Mesenchymal stem cell (in vitro differentiated cells and primary cell): ENCODE measurements at regions not wholly inside any gene's neighbourhood (a gene's known extent, or its start where the extent isn't known, plus 50 kb on each side); places are given as distances from the start of the nearest gene placed in this dataset.
"Not testable (repeated sequence)": the region's sequence is repeated elsewhere in the genome, so short reads cannot be mapped to it uniquely, and the experiment has no call there.

Experiments used
- DNase-seq: peaks from one replicate; pipeline ENCODE4 v3.0.0-alpha.2; 2013
- H2AFZ ChIP-seq: one replicate; pipeline ENCODE4 v1.6.1; 2013; ENCODE audit warnings: low read depth, mild to moderate bottlenecking, control low read depth, inconsistent platforms, low read length, moderate library complexity
- H2AK5ac ChIP-seq: 2 replicates; pipeline ENCODE4 v1.6.1; 2013; ENCODE audit warnings: low read length, moderate library complexity, mild to moderate bottlenecking, inconsistent platforms; ENCODE audit not compliant: severe bottlenecking
- H2BK120ac ChIP-seq: one replicate; pipeline ENCODE4 v1.6.1; 2013; ENCODE audit warnings: low read depth, mild to moderate bottlenecking, inconsistent platforms, low read length, moderate library complexity
- H2BK12ac ChIP-seq, 2 experiments: one replicate each; pipeline ENCODE4 v1.6.1; 2013; ENCODE audit warnings: inconsistent platforms in 2 of 2, low read length in 2 of 2, mild to moderate bottlenecking in 2 of 2, moderate library complexity in 2 of 2, control low read depth in 1 of 2
- H2BK15ac ChIP-seq: one replicate; pipeline ENCODE4 v1.6.1; 2013; ENCODE audit warnings: mild to moderate bottlenecking, low read depth, inconsistent platforms; ENCODE audit not compliant: poor library complexity, severe bottlenecking
- H2BK5ac ChIP-seq: 2 replicates; pipeline ENCODE4 v1.6.1; 2013; ENCODE audit warnings: low read depth, mild to moderate bottlenecking, low read length, control low read depth, inconsistent platforms; ENCODE audit not compliant: poor library complexity, severe bottlenecking
- H3K14ac ChIP-seq, 2 experiments: one replicate each; pipeline ENCODE4 v1.6.1; 2013; ENCODE audit warnings: inconsistent platforms in 2 of 2, low read length in 2 of 2, control low read depth in 1 of 2, mild to moderate bottlenecking in 1 of 2, moderate library complexity in 1 of 2
- H3K18ac ChIP-seq, 2 experiments: one replicate each; pipeline ENCODE4 v1.6.1; 2013; ENCODE audit warnings: inconsistent platforms in 2 of 2, low read length in 2 of 2, control low read depth in 1 of 2, low read depth in 1 of 2, mild to moderate bottlenecking in 1 of 2
- H3K23ac ChIP-seq, 2 experiments: one replicate each; pipeline ENCODE4 v1.6.1; 2013; ENCODE audit warnings: inconsistent platforms in 2 of 2, low read length in 2 of 2, mild to moderate bottlenecking in 2 of 2, moderate library complexity in 2 of 2, control low read depth in 1 of 2
- H3K27ac ChIP-seq: 2 replicates; pipeline ENCODE4 v1.5.1; 2013; ENCODE audit warnings: mild to moderate bottlenecking, moderate library complexity, low read length, control low read depth, inconsistent platforms; ENCODE audit not compliant: poor library complexity, severe bottlenecking
- H3K27me3 ChIP-seq, 2 experiments: 2 replicates each; pipeline versions ENCODE4 v1.6.1 to v1.7.0; 2013; ENCODE audit warnings: low read length in 2 of 2, mild to moderate bottlenecking in 2 of 2, moderate library complexity in 2 of 2, control low read depth in 1 of 2, inconsistent platforms in 1 of 2; ENCODE audit not compliant: control insufficient read depth in 1 of 2, insufficient read depth in 1 of 2
- H3K36me3 ChIP-seq, 2 experiments: 2 replicates each; pipeline versions ENCODE4 v1.6.1 to v1.7.0; 2013; ENCODE audit warnings: low read length in 2 of 2, control low read depth in 1 of 2, inconsistent platforms in 1 of 2, low read depth in 1 of 2, mild to moderate bottlenecking in 1 of 2; ENCODE audit not compliant: insufficient read depth in 2 of 2, control insufficient read depth in 1 of 2
- H3K4ac ChIP-seq, 2 experiments: one replicate each; pipeline ENCODE4 v1.6.1; 2013; ENCODE audit warnings: inconsistent platforms in 2 of 2, low read length in 2 of 2, mild to moderate bottlenecking in 2 of 2, moderate library complexity in 2 of 2, control low read depth in 1 of 2, low read depth in 1 of 2
- H3K4me1 ChIP-seq: 2 replicates; pipeline ENCODE4 v1.6.1; 2013; ENCODE audit warnings: low read depth, low read length, control low read depth; ENCODE audit not compliant: control insufficient read depth, insufficient read depth
- H3K4me2 ChIP-seq: 2 replicates; pipeline ENCODE4 v1.6.1; 2013; ENCODE audit warnings: low read length, mild to moderate bottlenecking, inconsistent platforms; ENCODE audit not compliant: poor library complexity, severe bottlenecking
- H3K4me3 ChIP-seq, 2 experiments: 2 replicates each; pipeline versions ENCODE4 v1.5.1 to v1.7.0; 2013; ENCODE audit warnings: low read length in 2 of 2, mild to moderate bottlenecking in 2 of 2, control low read depth in 1 of 2, low read depth in 1 of 2; ENCODE audit not compliant: insufficient read depth in 1 of 2
- H3K79me1 ChIP-seq: replicated peaks from 2 replicates; pipeline ENCODE4 v1.6.1; 2013; ENCODE audit warnings: mild to moderate bottlenecking, control low read depth, low read length, inconsistent platforms; ENCODE audit not compliant: poor library complexity, severe bottlenecking
- H3K9ac ChIP-seq: 2 replicates; pipeline ENCODE4 v1.7.0; 2013; ENCODE audit warnings: mild to moderate bottlenecking, low read length, moderate library complexity
- H3K9me3 ChIP-seq: 2 replicates; pipeline ENCODE4 v1.7.0; 2013; ENCODE audit warnings: mild to moderate bottlenecking, low read length; ENCODE audit not compliant: control insufficient read depth
- H4K8ac ChIP-seq: one replicate; pipeline ENCODE4 v1.6.1; 2013; ENCODE audit warnings: inconsistent platforms, mild to moderate bottlenecking, low read length, moderate library complexity
- H4K91ac ChIP-seq: one replicate; pipeline ENCODE4 v1.6.1; 2013; ENCODE audit warnings: mild to moderate bottlenecking, low read length, inconsistent platforms
- WGBS: methylation state at CpG from one replicate; pipeline ENCODE4 v1.1.7; 2013; ENCODE audit warnings: mixed read lengths; 5-methylcytosine and 5-hydroxymethylcytosine counted together

DNA sequence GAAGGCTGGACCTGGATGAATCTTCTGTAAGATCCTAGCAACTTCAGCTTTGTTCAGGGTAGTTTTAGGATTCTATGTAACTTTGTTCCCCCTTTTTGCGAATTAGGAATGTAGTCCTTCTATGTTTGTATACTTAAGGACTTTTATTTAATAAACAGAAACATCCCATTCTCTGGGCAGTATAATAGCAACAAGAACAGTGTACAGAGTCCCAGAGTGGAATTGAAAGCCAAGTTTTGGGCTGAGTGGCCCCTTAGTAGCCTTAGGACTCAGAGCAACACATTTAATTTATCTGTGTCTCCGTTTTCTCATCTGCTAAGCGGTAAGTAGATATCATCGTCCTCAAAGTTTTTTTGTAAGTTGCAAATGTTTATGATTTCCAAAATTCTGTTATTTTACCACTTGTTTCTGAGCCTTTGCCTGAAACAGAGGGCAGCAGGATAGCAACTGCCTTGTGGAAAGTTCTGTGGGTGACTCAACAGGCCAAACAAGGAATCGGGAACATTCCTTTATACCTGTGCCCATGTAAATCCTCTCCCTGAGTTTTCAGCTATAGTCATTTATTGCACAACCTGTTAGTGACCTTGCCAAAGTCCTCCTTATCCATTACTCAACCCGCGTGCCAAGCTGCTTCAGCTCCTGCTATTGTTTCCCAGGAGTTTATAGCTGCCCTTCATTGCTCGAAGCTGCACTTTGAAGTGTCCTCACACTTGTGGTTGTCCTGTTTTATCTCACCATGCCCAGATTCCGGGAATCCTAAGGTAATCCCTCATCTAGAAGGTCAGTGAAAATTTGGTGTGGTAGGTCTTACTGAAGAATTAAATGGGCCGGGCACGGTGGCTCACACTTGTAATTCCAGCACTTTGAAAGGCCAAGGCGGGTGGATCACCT is 199.1 kb upstream of the AHR start:
- Histone ChIP-seq H3K14ac (no peak overlapping the region), H3K23ac (no peak overlapping the region), H3K27me3 (no peaks in the 10 kb centered on the region), H3K18ac (peak overlapping the region in 1 of 2 experiments; percentile 24), H4K91ac (no peak overlapping the region), H2BK5ac (no peak overlapping the region), H3K9me3 (no peaks in the 10 kb centered on the region), H2BK120ac (no peak overlapping the region), H3K4ac (no peak overlapping the region), H3K79me1 (no peaks in the 10 kb centered on the region), H3K4me2 (no peak overlapping the region), H3K27ac (no peak overlapping the region), H3K4me3 (no peak overlapping the region), H2AFZ (no peak overlapping the region), H3K4me1 (no peaks in the 10 kb centered on the region), H3K9ac (no peak overlapping the region), H2BK12ac (no peak overlapping the region), H2BK15ac (no peak overlapping the region), H4K8ac (no peak overlapping the region), H2AK5ac (no peak overlapping the region), H3K36me3 (no peaks in the 10 kb centered on the region)
- DNase-seq: peak; percentile 56
- WGBS: 95% methylated on average over 8 of the region's 12 CpGs

DNA sequence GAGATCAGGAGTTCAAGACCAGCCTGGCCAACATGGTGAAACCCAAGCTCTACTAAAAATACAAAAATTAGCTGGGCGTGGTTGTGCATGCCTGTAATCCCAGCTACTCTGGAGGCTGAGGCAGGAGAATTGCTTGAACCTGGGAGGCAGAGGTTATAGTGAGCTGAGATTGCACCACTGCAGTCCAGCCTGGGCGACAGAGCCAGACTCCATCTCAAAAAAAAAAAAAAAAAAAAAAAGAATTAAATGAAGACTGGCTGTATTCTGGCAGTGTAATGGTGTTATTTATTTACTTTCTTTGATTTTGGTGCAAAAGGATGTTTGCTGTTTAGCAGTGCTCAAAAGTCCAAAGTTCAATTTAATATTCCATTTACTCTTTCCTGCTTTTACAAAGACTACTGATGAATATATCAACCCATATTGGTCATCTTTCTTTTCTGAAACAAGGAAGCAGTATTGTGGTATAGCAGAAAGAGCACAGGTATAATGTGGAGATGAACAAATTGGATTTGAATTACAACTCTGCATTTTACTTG is 198.4 kb upstream of the AHR start:
- not testable (repeated sequence) for H3K9me3 ChIP-seq, H3K27me3 ChIP-seq, H4K91ac ChIP-seq, H3K79me1 ChIP-seq, H3K23ac ChIP-seq, H2AK5ac ChIP-seq, DNase-seq, H2BK15ac ChIP-seq, H3K27ac ChIP-seq, H2BK12ac ChIP-seq, H3K14ac ChIP-seq, H4K8ac ChIP-seq, H2BK5ac ChIP-seq, H3K36me3 ChIP-seq, H3K4me1 ChIP-seq, H3K9ac ChIP-seq, H3K4ac ChIP-seq, H2BK120ac ChIP-seq, H3K4me2 ChIP-seq, H3K4me3 ChIP-seq, H2AFZ ChIP-seq, H3K18ac ChIP-seq
- WGBS: no CpG with 5 or more reads among the region's 2 CpGs

DNA sequence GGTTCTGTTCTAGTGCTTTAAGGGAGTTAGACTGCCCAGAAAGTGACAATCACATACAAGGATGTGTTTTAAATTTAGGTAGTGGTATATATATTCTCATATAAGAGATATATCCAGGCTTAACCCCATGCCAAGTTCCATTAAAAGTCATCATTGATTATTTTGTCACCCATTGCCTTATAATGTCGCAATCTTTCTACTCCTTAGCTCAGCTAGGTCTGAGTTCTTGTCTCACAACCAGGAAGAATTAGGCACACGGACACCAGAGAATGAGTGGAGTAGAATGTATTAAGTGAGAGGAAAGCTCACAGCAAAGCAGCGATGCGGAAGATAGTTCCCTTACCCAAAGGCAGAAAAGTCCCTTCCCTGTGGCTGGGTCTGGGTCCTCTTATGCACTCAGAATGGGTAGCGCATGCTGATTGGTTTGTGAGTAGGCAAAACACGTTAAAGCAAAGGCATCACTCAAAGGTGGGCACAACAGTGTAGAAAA is 197.2 kb upstream of the AHR start:
- no peak overlapping the region for H4K8ac ChIP-seq
- peak overlapping the region in 1 of 2 experiments; percentile 89 for H3K23ac ChIP-seq
- H2BK12ac ChIP-seq: no peak overlapping the region
- H2BK5ac ChIP-seq: no peak overlapping the region
- H2BK15ac ChIP-seq: no peak overlapping the region
- no peak overlapping the region for H3K14ac ChIP-seq
- no peaks in the 10 kb centered on the region for H3K9me3 ChIP-seq
- 91% methylated on average over 6 of the region's 6 CpGs for WGBS
- H3K79me1 ChIP-seq: no peaks in the 10 kb centered on the region
- H3K27me3 ChIP-seq: no peaks in the 10 kb centered on the region
- H3K4me1 ChIP-seq: no peaks in the 10 kb centered on the region
- H3K18ac ChIP-seq: no peak overlapping the region
- H2AK5ac ChIP-seq: no peak overlapping the region
- DNase-seq: no peak
- H2AFZ ChIP-seq: no peak overlapping the region
- H3K36me3 ChIP-seq: no peaks in the 10 kb centered on the region
- no peak overlapping the region for H3K9ac ChIP-seq
- H3K4ac ChIP-seq: no peak overlapping the region
- no peak overlapping the region for H3K4me2 ChIP-seq
- H4K91ac ChIP-seq: no peak overlapping the region
- H2BK120ac ChIP-seq: no peak overlapping the region
- no peak overlapping the region for H3K27ac ChIP-seq
- H3K4me3 ChIP-seq: no peak overlapping the region

DNA sequence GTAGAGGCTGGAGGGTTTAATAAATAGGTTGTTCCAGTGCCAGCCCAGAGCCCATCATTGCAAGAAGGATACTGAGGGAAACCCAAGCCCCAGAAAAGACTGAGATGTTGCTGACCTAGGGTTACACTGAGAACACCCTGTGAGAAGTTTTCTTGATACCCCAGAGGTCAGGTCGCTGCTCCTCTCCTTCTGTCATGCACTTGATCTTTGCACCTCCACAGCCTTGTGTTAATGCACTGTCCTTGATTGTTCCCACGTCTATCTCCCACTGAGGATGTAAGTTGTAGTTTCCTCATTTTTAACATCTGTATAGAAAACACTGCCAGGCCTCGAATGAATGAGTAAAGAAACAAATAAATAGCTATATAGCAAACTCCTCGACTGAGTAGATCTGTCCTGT is 195.3 kb upstream of the AHR start:
- Histone ChIP-seq H2AFZ (no peak overlapping the region), H3K18ac (no peak overlapping the region), H3K4ac (no peak overlapping the region), H3K4me2 (no peak overlapping the region), H3K14ac (peak overlapping the region in 1 of 2 experiments; percentile 20), H3K9ac (no peak overlapping the region), H3K27me3 (no peaks in the 10 kb centered on the region), H3K27ac (no peak overlapping the region), H3K36me3 (no peaks in the 10 kb centered on the region), H3K4me1 (no peaks in the 10 kb centered on the region), H2BK15ac (no peak overlapping the region), H3K79me1 (no peaks in the 10 kb centered on the region), H4K91ac (no peak overlapping the region), H3K4me3 (no peak overlapping the region), H2AK5ac (no peak overlapping the region), H2BK12ac (no peak overlapping the region), H2BK120ac (no peak overlapping the region), H4K8ac (no peak overlapping the region), H3K23ac (no peak overlapping the region), H3K9me3 (no peaks in the 10 kb centered on the region), H2BK5ac (no peak overlapping the region)
- DNase-seq: no peak
- WGBS: 10% methylated on average over 1 of the region's 4 CpGs
